ENCODE measurements at regions not wholly inside any gene's neighbourhood (a gene's known extent, or its start where the extent isn't known, plus 50 kb on each side); places are given as distances from the start of the nearest gene placed in this dataset.

DNA sequence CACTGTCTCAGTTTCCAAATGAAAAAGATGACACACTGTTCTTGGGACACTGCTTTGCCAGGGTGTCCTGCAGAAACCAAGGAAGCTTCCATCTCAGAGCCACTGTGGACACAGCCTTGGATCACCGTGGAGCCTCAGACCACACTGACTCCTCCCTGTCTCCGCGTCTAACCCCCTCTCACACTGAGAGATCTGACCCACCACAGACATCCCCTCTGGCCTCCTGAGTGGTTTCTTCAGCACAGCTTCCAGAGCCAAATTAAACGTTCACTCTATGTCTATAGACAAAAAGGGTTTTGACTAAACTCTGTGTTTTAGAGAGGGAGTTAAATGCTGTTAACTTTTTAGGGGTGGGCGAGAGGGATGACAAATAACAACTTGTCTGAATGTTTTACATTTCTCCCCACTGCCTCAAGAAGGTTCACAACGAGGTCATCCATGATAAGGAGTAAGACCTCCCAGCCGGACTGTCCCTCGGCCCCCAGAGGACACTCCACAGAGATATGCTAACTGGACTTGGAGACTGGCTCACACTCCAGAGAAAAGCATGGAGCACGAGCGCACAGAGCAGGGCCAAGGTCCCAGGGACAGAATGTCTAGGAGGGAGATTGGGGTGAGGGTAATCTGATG lies 113.4 kb upstream of the PKDCC start:
- no peak for DNase-seq (ENCODE audit: low spot score)

DNA sequence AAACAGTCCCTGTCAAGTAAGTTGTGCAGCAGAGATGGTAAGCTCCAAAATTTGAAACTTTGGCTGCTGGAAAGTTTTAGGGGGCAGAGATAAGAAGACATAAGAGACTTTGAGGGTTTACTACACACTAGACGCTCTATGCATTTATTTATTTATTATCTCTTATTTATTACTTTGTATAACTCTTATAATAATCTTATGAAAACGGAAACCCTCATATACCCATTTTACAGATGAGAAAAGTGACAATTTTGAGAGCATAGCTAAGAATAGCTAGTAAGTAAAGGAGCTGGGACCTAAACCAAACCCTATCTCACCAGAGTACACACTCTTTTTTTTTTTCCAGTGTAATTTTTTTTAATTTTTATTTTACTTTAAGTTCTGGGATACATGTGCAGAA lies 112.8 kb upstream of the PKDCC start:
- no peak for DNase-seq (ENCODE audit: low spot score)

- no peak for DNase-seq (ENCODE audit: low spot score)
Observed at GRCh38 chr2:41935825-41936224, 112.0 kb upstream of the PKDCC start.

DNA sequence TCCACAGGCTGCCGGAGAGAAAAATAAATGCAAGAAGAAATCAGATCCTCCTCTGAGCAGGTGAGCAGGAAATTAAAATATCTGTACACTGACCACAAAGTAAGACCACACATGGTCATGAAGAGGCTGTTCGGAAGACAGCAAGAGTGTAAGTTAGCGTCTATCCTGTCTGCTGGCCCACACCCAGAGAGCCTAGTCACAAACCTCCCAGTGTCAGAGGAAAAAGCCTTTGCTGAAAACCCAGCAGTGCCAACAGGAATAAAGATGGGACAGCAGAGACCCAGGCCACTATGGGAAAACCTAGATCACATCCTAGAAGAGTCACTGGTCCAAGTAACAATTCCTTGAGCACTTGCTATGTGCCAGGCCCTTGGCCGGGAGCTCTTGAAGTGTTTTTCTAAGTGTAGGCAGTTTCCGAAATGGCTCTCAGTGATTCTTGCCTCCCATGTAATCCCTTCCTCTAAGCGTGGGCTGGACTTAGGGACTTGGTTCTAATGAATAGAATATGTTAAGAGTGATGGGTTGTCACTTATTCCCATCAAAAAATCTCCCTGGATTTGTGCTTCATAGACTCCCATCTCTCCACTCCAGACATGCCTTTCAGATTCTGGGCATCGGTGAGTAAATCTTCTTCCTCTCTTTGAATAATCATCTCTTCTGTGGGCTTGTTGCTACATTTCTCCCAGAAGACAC lies 110.9 kb upstream of the PKDCC start:
- no peak for DNase-seq (ENCODE audit: low spot score)

DNA sequence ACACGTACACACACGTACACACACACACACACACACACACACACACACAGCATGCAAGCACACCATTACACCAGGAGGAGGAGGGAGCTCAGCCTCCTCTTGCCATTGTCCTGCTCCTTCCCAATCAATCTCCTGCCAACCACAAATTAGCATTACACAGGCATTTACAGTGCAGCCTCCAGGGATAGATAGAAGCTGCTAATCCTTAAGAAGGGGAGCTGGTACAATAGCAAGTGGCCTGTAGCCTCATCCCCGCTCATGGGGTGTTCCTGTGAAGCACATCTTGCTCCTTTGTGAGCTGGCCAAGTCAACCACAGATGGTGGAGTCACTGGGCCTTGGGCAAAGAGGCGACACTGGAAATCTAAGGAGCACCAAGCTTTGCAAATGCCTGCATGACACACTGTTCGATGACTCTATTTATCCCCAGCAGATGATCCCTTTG lies 110.3 kb upstream of the PKDCC start:
- no peak for DNase-seq (ENCODE audit: low spot score)

DNA sequence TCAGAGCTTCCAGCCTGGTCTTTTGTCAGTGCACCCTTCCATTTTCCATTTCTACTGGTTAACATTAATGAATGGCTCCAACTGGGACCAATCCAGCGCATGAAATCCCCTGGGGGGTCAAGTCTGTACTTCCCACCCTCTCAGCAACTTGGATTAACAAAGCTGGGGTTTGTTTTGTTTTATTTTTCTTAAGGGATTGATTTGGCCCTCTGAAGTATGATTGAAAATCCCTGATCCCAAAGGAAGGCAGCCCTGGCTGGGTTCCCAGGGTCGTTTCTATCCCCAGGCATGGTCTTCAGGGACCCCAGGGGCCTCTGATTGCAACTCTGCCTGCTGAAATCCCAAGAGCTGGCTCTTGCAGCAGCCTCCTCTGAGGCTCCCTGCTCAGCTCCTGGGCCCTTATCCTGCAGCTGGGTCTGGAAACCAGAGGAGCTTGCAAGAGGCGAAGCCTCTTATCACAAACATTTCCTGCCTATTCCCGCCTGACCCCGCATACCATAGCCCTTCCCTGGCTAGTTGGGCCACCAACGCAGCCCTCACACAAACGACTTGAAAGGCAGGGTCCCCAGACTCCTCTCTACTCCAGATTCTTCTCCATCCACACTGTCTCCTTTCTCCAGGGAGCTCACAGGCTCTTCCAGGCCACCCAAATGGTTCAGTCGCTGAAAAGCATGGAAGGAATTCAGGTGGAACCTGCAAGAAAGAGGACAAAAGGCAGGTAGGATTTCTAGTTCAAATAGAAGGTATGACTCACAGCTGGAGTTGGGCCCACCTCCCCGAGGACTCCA lies 109.7 kb upstream of the PKDCC start:
- no peak for DNase-seq (ENCODE audit: low spot score)

GRCh38 chr2:41940060-41940744 lies 107.6 kb upstream of the PKDCC start:
- no peak for DNase-seq (ENCODE audit: low spot score)

- no peak for DNase-seq (ENCODE audit: low spot score)
Observed at GRCh38 chr2:41940745-41941063, 107.1 kb upstream of the PKDCC start.

DNA sequence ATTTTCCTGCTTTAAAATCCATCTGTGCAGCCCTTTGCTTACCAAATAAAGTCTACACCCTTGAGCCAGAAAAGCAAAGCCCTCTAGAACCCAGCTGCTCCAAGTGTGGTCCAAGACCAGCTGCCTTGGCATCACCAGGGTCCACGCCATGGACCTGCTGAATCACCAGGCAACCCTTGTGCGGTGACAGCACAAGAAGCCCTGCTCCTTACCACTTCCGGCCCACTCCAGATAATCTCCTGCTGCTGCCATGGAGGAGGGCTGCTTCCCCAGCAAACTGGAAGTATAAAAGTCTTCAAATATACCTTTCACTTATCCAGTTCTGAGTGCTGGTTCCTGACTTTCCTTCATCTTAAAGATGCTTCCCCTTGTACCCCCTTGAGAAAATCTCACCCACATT lies 106.0 kb upstream of the PKDCC start:
- no peak for DNase-seq (ENCODE audit: low spot score)

DNA sequence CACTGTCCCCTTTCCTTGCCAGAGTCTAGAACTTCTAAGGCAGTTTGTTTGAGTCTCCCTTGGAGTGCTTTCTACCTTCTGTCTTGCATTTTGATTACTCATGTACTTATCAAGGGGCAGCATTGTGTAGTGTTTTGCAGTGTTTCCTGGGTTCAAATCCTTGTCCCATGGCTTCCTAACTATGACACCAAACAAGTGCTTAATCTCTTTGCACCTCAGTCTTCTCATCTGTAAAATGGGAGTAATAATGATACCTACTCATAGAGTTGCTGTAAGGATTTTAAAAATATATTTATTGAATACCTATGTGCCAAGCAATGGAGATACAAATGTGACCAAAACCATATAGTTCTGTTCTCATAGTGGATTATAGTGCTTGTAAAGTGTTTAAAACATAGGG lies 105.5 kb upstream of the PKDCC start:
- DNase-seq (ENCODE audit: low spot score) = no peak

DNA sequence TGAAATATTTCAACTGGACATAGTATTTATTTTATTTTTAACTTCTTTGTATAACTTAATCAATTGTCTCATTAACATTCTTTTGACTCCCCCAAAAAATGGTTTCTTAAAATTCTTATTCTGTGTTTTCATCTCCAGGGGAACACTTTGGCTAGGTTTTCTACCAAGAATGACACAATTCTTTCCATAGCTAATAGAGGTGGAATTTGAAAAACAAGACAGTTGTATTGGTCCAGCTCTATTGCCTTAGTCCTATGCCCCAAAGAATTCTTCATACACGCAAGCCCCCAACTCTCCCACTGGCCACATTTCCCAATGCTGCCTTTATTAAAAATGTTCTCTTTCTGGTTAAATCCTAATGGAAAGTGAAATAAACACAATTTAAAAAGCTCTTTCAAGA lies 104.7 kb upstream of the PKDCC start:
- no peak for DNase-seq (ENCODE audit: low spot score)

DNA sequence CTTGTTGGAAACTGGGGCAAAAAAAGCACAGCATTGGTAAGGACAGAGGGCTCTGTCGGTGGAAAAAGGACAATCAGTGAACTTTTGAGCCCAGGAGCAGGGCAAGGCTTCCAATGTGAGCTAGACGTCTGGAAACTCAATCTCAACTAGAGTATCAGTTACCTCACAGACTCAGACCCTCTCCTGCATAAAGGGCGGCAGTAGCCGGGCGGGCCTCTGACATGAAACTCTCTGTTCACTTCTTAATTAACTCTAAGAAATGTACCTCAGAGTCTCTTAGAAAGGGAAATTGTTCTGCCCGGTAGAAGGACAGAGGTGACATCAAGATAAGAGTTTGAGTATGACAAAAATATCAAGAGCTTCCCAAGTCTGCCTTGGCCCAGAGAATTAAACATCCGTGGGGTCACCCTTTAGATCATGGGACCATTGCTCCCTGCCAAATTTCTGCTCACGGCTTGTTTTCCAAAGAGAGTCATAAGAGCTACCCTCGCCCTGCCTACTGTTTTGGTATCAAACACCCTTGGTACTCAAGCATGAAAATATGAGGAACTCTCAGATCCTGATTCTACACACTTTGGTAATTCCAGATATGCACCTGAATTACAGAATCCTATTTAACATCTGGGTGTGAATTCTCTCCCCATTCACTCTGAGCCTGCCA lies 103.5 kb upstream of the PKDCC start:
- no peak for DNase-seq (ENCODE audit: low spot score)

- DNase-seq (ENCODE audit: low spot score) = no peak
Observed at GRCh38 chr2:41947701-41948396, 100.0 kb upstream of the PKDCC start.

GRCh38 chr2:41948397-41948763 lies 99.4 kb upstream of the PKDCC start:
- DNase-seq (ENCODE audit: low spot score) = no peak

GRCh38 chr2:41949091-41949882 lies 98.5 kb upstream of the PKDCC start:
- no peak for DNase-seq (ENCODE audit: low spot score)

DNA sequence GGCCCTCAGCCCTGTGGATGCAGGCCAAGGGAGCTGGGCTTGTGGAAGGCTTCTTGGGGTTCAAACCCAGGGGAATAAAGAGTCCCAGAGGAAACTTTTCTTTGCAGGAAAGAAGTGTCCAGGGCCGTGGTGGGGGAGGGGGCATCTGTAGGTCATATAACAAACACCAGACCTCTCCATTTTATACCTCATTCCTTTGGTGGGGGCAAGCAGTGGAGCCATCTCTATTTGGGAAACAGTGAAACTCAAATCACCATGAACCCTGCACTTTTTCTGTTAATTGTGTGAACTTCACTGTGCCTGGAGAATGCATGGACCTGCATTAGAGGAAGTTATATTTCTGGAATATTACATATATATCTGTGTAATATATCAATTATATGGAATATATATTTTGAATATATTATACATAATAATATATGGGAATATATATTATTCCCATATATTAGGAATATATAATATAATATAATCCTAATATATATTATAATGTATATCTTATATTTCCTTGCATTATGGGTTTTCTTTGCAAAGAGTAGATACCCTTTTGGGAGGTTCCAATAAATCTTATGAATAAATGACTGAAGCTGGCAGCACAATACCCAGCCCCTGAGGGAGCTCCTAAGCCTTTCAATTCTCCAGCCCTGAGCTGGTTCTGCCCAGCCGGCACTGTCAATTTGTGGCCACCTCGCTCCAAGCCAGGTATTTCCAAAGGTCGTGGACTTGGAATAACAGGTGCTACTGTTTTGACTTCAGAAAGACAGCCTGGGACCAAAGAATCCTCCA lies 97.7 kb upstream of the PKDCC start:
- no peak for DNase-seq (ENCODE audit: low spot score)

DNA sequence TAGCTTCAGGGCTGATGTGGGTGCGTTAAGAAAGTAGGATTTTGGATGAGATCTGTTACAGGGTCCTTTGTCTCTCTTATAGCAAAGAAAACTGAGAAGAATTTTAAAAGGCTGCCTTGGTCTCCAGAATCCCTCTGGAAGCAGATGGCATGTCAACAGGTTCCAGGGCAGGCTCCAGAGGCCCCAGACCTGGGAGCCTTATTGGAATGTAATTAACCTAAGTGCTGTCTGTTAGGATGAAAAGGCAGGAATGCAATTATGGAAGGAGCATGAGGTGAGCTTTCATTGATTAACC lies 97.2 kb upstream of the PKDCC start:
- DNase-seq (ENCODE audit: low spot score) = no peak

GRCh38 chr2:41954304-41955291 lies 93.2 kb upstream of the PKDCC start:
- no peak for DNase-seq (ENCODE audit: low spot score)

Data from germinal center (tissue), 1 donor.